Smooth muscle cell (in vitro differentiated cells): ENCODE measurements at regions not wholly inside any gene's neighbourhood (a gene's known extent, or its start where the extent isn't known, plus 50 kb on each side); places are given as distances from the start of the nearest gene placed in this dataset.

Experiments
- DNase-seq: peaks from one replicate; lab custom pipeline; 2025; ENCODE audit not compliant: unreplicated experiment; lab: John Stamatoyannopoulos, UW
- H2AFZ ChIP-seq: fragments of 200-600 bp; sonication (generic); 2 replicates; pipeline ENCODE4 v1.6.0; 2016; ENCODE audit warnings: antibody characterized with exemption, low read depth, mild to moderate bottlenecking
- H3F3A ChIP-seq: fragments of 200-600 bp; sonication (generic); 2 replicates; pipeline ENCODE4 v1.6.0; 2017; ENCODE audit warnings: antibody characterized with exemption, low read depth
- H3K27ac ChIP-seq: fragments of 200-600 bp; sonication (generic); 2 replicates; pipeline ENCODE4 v1.5.1; 2016; ENCODE audit warnings: low read depth, mild to moderate bottlenecking
- H3K27me3 ChIP-seq: fragments of 200-600 bp; sonication (generic); 2 replicates; pipeline ENCODE4 v1.6.1; 2016; ENCODE audit warnings: low read depth, mild to moderate bottlenecking
- H3K36me3 ChIP-seq: fragments of 200-600 bp; sonication (generic); 2 replicates; pipeline ENCODE4 v1.5.1; 2016; ENCODE audit warnings: low read depth
- H3K4me1 ChIP-seq: fragments of 200-600 bp; sonication (generic); 2 replicates; pipeline ENCODE4 v1.5.1; 2016; ENCODE audit warnings: low read depth
- H3K4me2 ChIP-seq: fragments of 200-600 bp; sonication (generic); 2 replicates; pipeline ENCODE4 v1.6.0; 2016; ENCODE audit warnings: mild to moderate bottlenecking
- H3K4me3 ChIP-seq: fragments of 200-600 bp; sonication (generic); 2 replicates; pipeline ENCODE4 v1.5.1; 2016; ENCODE audit warnings: mild to moderate bottlenecking
- H3K79me2 ChIP-seq: fragments of 200-600 bp; sonication (generic); 2 replicates; pipeline ENCODE4 v1.6.0; 2016; ENCODE audit warnings: low read depth, mild to moderate bottlenecking
- H3K9ac ChIP-seq: fragments of 200-600 bp; sonication (generic); 2 replicates; pipeline ENCODE4 v1.6.0; 2016; ENCODE audit warnings: low read depth
- H3K9me3 ChIP-seq: fragments of 200-600 bp; sonication (generic); replicated peaks from 2 replicates; pipeline ENCODE4 v1.5.1; 2016; ENCODE audit warnings: low read depth
- H4K20me1 ChIP-seq: fragments of 200-600 bp; sonication (generic); 2 replicates; pipeline ENCODE4 v1.6.0; 2016; ENCODE audit warnings: low read depth
- CTCF ChIP-seq: fragments of 200-600 bp; sonication (generic); IDR thresholded peaks from 2 replicates; pipeline ENCODE4 v1.5.1; 2017; ENCODE audit warnings: borderline replicate concordance, mild to moderate bottlenecking, antibody characterized with exemption; ENCODE audit not compliant: insufficient read depth, poor library complexity, severe bottlenecking
- WGBS: methylation state at CpG from one replicate; pipeline ENCODE4 v1.1.7; 2016; ENCODE audit warnings: low lambda C conversion rate; 5-methylcytosine and 5-hydroxymethylcytosine counted together

DNA sequence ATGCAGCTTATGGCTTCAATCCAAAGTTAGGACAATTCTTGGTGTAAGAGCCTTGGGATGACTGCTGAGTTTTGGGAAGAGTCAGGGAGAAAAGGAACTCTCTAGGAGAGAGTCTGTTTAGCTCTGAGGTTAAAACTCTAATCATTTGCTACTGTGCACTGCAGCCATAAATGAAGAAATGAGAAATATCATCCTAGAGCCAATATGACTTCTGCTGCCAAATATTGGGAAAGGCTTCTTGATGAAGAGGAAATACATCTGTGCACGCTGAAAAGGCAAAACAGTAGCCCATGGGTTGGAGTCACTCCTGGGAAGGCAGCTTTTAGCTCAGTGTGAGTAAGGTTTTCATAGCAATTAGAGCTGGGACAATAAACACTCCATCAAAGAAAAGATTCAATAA is 308.8 kb downstream of the SFMBT2 start:
- Histone ChIP-seq H3K27ac (no peak overlapping the region), H2AFZ (no peak overlapping the region), H3K9ac (no peak overlapping the region), H3K9me3 (no peaks in the 10 kb centered on the region), H4K20me1 (no peaks in the 10 kb centered on the region), H3K4me3 (no peak overlapping the region), H3K79me2 (no peaks in the 10 kb centered on the region), H3K4me2 (no peak overlapping the region), H3F3A (peaks cover 4% of the 10 kb centered on the region), H3K27me3 (no peaks in the 10 kb centered on the region), H3K36me3 (no peaks in the 10 kb centered on the region), H3K4me1 (no peaks in the 10 kb centered on the region)
- no peak for DNase-seq
- TF ChIP-seq CTCF = no peak
- WGBS = 95% methylated on average over 1 of the region's 1 CpG

DNA sequence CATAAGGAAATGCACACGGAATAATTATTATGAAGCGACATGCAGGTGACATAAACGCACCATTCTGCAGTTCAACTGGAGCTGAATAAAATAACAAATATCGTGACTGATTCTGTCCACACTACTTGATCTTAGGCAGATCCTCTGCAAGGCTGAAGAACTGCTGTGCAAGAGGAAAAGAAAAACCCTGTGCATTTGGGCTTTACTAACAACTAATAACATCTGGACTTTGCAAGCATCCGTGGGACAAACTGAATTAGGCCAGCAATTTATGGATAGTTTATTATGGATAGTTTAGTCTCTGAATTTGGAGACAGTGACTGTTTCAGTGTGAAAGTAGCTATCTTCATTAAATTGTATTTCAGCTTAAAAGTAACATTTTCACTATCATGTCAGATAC is 309.4 kb downstream of the SFMBT2 start:
- DNase-seq = no peak
- Histone ChIP-seq H3F3A (peaks cover 4% of the 10 kb centered on the region), H3K4me2 (no peak overlapping the region), H3K4me1 (no peaks in the 10 kb centered on the region), H4K20me1 (no peaks in the 10 kb centered on the region), H2AFZ (no peak overlapping the region), H3K9me3 (no peaks in the 10 kb centered on the region), H3K9ac (no peak overlapping the region), H3K4me3 (no peak overlapping the region), H3K36me3 (no peaks in the 10 kb centered on the region), H3K27ac (no peak overlapping the region), H3K27me3 (no peaks in the 10 kb centered on the region), H3K79me2 (no peaks in the 10 kb centered on the region)
- no peak for TF ChIP-seq CTCF
- WGBS = 81% methylated on average over 5 of the region's 5 CpGs

DNA sequence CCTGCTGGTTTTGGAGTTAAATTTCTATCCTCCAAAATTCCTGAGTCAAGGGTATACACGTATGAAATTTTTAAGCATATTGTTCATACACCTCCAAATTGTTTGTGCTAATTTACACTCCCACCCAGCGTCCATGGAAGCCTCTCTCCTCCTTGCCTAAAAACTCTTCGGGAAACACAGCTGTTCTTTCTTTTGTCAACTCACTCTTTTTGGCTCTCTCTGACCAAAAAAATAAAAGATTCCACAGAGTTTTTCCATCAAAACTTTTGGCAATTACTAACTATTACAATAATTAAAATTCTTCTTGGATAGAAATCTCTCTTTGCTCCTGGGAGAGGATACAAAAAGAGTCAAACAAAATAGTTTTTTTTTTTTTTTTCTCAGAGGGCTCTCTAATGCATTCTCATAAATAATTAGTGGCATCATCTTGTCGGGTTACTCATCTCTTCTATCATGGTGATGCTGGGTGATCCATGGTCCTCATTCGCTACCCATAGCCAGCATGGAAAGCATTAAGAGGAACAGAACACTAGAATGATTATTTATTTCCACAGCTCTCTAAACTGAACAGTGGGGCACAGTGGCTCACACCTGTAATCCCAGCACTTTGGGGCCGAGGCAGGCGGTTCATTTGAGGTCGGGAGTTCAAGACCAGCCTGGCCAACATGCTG is 310.7 kb downstream of the SFMBT2 start:
- Histone ChIP-seq H3K9me3 (no peaks in the 10 kb centered on the region), H3K79me2 (no peaks in the 10 kb centered on the region), H3K4me2 (no peak overlapping the region), H3K4me3 (no peak overlapping the region), H3K4me1 (no peaks in the 10 kb centered on the region), H3K9ac (no peak overlapping the region), H3K27me3 (no peaks in the 10 kb centered on the region), H3K27ac (no peak overlapping the region), H2AFZ (no peak overlapping the region), H3K36me3 (no peaks in the 10 kb centered on the region), H3F3A (no peaks in the 10 kb centered on the region), H4K20me1 (no peaks in the 10 kb centered on the region)
- TF ChIP-seq CTCF = no peak
- no peak for DNase-seq
- 91% methylated on average over 8 of the region's 8 CpGs for WGBS

GRCh38 chr10:7098160-7098762 is 312.6 kb downstream of the SFMBT2 start:
- Histone ChIP-seq H3K4me2 (no peak overlapping the region), H2AFZ (no peak overlapping the region), H3F3A (no peaks in the 10 kb centered on the region), H3K27ac (no peak overlapping the region), H3K27me3 (no peaks in the 10 kb centered on the region), H3K9ac (no peak overlapping the region), H3K9me3 (no peaks in the 10 kb centered on the region), H3K79me2 (no peaks in the 10 kb centered on the region), H4K20me1 (no peaks in the 10 kb centered on the region), H3K4me3 (no peak overlapping the region), H3K36me3 (no peaks in the 10 kb centered on the region), H3K4me1 (no peaks in the 10 kb centered on the region)
- no peak for TF ChIP-seq CTCF
- 90% methylated on average over 3 of the region's 3 CpGs for WGBS
- no peak for DNase-seq
